GM23248 (cell line): ENCODE measurements at regions not wholly inside any gene's neighbourhood (a gene's known extent, or its start where the extent isn't known, plus 50 kb on each side); places are given as distances from the start of the nearest gene placed in this dataset.

ENCODE experiments used
- DNase-seq: peaks from one replicate; pipeline ENCODE4 v3.0.0-alpha.2; 2015
- H2AFZ ChIP-seq: fragments of 200-600 bp; sonication (generic); 2 replicates; pipeline ENCODE4 v1.6.1; 2016; ENCODE audit warnings: antibody characterized with exemption
- H3F3A ChIP-seq: fragments of 200-600 bp; sonication (generic); 2 replicates; pipeline ENCODE4 v1.6.1; 2016; ENCODE audit warnings: mild to moderate bottlenecking, antibody characterized with exemption, mixed run types; ENCODE audit not compliant: insufficient read depth
- H3K27ac ChIP-seq: fragments of 200-600 bp; sonication (generic); 2 replicates; pipeline ENCODE4 v1.5.1; 2016; ENCODE audit warnings: mild to moderate bottlenecking
- H3K27me3 ChIP-seq: fragments of 200-600 bp; sonication (generic); replicated peaks from 2 replicates; pipeline ENCODE4 v1.6.1; 2016; ENCODE audit warnings: mild to moderate bottlenecking; ENCODE audit not compliant: insufficient read depth
- H3K36me3 ChIP-seq: fragments of 200-600 bp; sonication (generic); 2 replicates; pipeline ENCODE4 v1.6.1; 2016; ENCODE audit warnings: low read depth, mild to moderate bottlenecking
- H3K4me1 ChIP-seq: fragments of 200-600 bp; sonication (generic); 2 replicates; pipeline ENCODE4 v1.6.1; 2016; ENCODE audit warnings: mild to moderate bottlenecking; ENCODE audit not compliant: insufficient read depth
- H3K4me2 ChIP-seq: fragments of 200-600 bp; sonication (generic); one replicate; pipeline ENCODE4 v1.6.1; 2016; ENCODE audit warnings: mild to moderate bottlenecking; ENCODE audit not compliant: unreplicated experiment
- H3K4me3 ChIP-seq: fragments of 200-600 bp; sonication (generic); 2 replicates; pipeline ENCODE4 v1.5.1; 2016; ENCODE audit warnings: mild to moderate bottlenecking
- H3K79me2 ChIP-seq: fragments of 200-600 bp; sonication (generic); 2 replicates; pipeline ENCODE4 v1.6.1; 2016; ENCODE audit warnings: mild to moderate bottlenecking; ENCODE audit not compliant: insufficient read depth
- H3K9ac ChIP-seq: fragments of 200-600 bp; sonication (generic); 2 replicates; pipeline ENCODE4 v1.6.1; 2016; ENCODE audit warnings: mild to moderate bottlenecking
- H3K9me2 ChIP-seq: fragments of 200-600 bp; sonication (generic); 2 replicates; pipeline ENCODE4 v1.6.1; 2016; ENCODE audit warnings: mixed run types, mild to moderate bottlenecking, moderate library complexity; ENCODE audit not compliant: insufficient read depth
- H3K9me3 ChIP-seq: fragments of 200-600 bp; sonication (generic); one replicate; pipeline ENCODE4 v1.6.1; 2017; ENCODE audit warnings: low read depth
- H4K20me1 ChIP-seq: fragments of 200-600 bp; sonication (generic); 2 replicates; pipeline ENCODE4 v1.6.0; 2016; ENCODE audit not compliant: insufficient read depth
- EZH2 ChIP-seq: fragments of 200-600 bp; sonication (generic); IDR thresholded peaks from 2 replicates; pipeline ENCODE4 v1.6.1; 2018; ENCODE audit warnings: antibody characterized with exemption, mild to moderate bottlenecking; ENCODE audit not compliant: insufficient read depth, poor library complexity, severe bottlenecking
- EZH2phosphoT487 ChIP-seq: fragments of 200-600 bp; sonication (generic); IDR thresholded peaks from 2 replicates; pipeline ENCODE4 v1.6.1; 2018; ENCODE audit warnings: antibody characterized with exemption, moderate library complexity, mild to moderate bottlenecking, low read depth; ENCODE audit not compliant: insufficient read depth
- WGBS, 2 experiments: methylation state at CpG; one replicate each; pipeline ENCODE4 v1.1.6; 2015 to 2017; ENCODE audit warnings: low lambda C conversion rate in 2 of 2, low coverage in 1 of 2; ENCODE audit errors: missing lambda C conversion rate in 2 of 2; 5-methylcytosine and 5-hydroxymethylcytosine counted together
- in situ Hi-C: fragments of 300-500 bp; cut with MboI; formaldehyde crosslinking; loops from 2 replicates; pipeline ENCODE4 v1.15.0; 2020

- peak; percentile 54 for DNase-seq
- no peak overlapping the region for H3K4me2 ChIP-seq
- H3K79me2 ChIP-seq: no peaks in the 10 kb centered on the region
- H3K27ac ChIP-seq: no peak overlapping the region
- H2AFZ ChIP-seq: peak overlapping the region; percentile 73
- no peaks in the 10 kb centered on the region for H4K20me1 ChIP-seq
- H3K36me3 ChIP-seq: no peaks in the 10 kb centered on the region
- no peaks in the 10 kb centered on the region for H3K9me2 ChIP-seq
- TF ChIP-seq EZH2phosphoT487 (no peak), EZH2 (no peak)
- no peak overlapping the region for H3K4me3 ChIP-seq
- no peaks in the 10 kb centered on the region for H3K27me3 ChIP-seq
- H3K4me1 ChIP-seq: peaks cover 31% of the 10 kb centered on the region
- no peaks in the 10 kb centered on the region for H3K9me3 ChIP-seq
- H3K9ac ChIP-seq: no peak overlapping the region
- H3F3A ChIP-seq: peaks cover 23% of the 10 kb centered on the region
- WGBS, 2 experiments: 39% methylated on average over 9 of the region's 9 CpGs
- in situ Hi-C loops: no loop called here
Measured at GRCh38 chr5:68428231-68428811, 212.8 kb downstream of the PIK3R1 start.

GRCh38 chr5:68429510-68429909 is 214.0 kb downstream of the PIK3R1 start:
- H3F3A ChIP-seq: peaks cover 21% of the 10 kb centered on the region
- H3K9me2 ChIP-seq: no peaks in the 10 kb centered on the region
- H3K36me3 ChIP-seq: no peaks in the 10 kb centered on the region
- H2AFZ ChIP-seq: no peak overlapping the region
- 95 to 98% methylated on average over 2 of the region's 2 CpGs for WGBS, 2 experiments
- no peak overlapping the region for H3K4me3 ChIP-seq
- no peaks in the 10 kb centered on the region for H4K20me1 ChIP-seq
- H3K9ac ChIP-seq: no peak overlapping the region
- TF ChIP-seq EZH2 (no peak), EZH2phosphoT487 (no peak)
- no peak for DNase-seq
- no peak overlapping the region for H3K4me2 ChIP-seq
- H3K4me1 ChIP-seq: peaks cover 30% of the 10 kb centered on the region
- H3K27me3 ChIP-seq: no peaks in the 10 kb centered on the region
- in situ Hi-C loops: no loop called here
- no peaks in the 10 kb centered on the region for H3K79me2 ChIP-seq
- no peak overlapping the region for H3K27ac ChIP-seq
- no peaks in the 10 kb centered on the region for H3K9me3 ChIP-seq

- in situ Hi-C loops: no loop called here
- WGBS, 2 experiments: 89 to 100% methylated on average over 1 of the region's 1 CpG
Measured at GRCh38 chr5:68430279-68430678, 214.7 kb downstream of the PIK3R1 start.

GRCh38 chr5:68431186-68431585 is 215.6 kb downstream of the PIK3R1 start:
- Histone ChIP-seq H3K27me3 (no peaks in the 10 kb centered on the region), H2AFZ (peak overlapping the region; percentile 60; the same call in 1 of the 2 replicates), H3K4me2 (no peak overlapping the region), H3F3A (peaks cover 16% of the 10 kb centered on the region), H3K27ac (no peak overlapping the region), H3K79me2 (no peaks in the 10 kb centered on the region), H3K36me3 (no peaks in the 10 kb centered on the region), H4K20me1 (no peaks in the 10 kb centered on the region), H3K9me2 (no peaks in the 10 kb centered on the region), H3K9me3 (no peaks in the 10 kb centered on the region), H3K4me1 (peaks cover 26% of the 10 kb centered on the region), H3K4me3 (no peak overlapping the region), H3K9ac (no peak overlapping the region)
- DNase-seq: no peak
- TF ChIP-seq EZH2phosphoT487 (no peak), EZH2 (no peak)
- in situ Hi-C loops: no loop called here
- 96% methylated on average over 1 of the region's 1 CpG for WGBS, 2 experiments

More at GRCh38 chr5:68430279-68430678, 214.7 kb downstream of the PIK3R1 start:
- peaks cover 20% of the 10 kb centered on the region for H3F3A ChIP-seq
- peaks cover 29% of the 10 kb centered on the region for H3K4me1 ChIP-seq
- H2AFZ ChIP-seq: no peak overlapping the region
- no peak overlapping the region for H3K4me3 ChIP-seq
- no peaks in the 10 kb centered on the region for H3K27me3 ChIP-seq
- H4K20me1 ChIP-seq: no peaks in the 10 kb centered on the region
- TF ChIP-seq EZH2: no peak
- TF ChIP-seq EZH2phosphoT487: no peak
- no peaks in the 10 kb centered on the region for H3K9me2 ChIP-seq
- no peaks in the 10 kb centered on the region for H3K79me2 ChIP-seq
- no peak overlapping the region for H3K4me2 ChIP-seq
- no peak for DNase-seq
- H3K9me3 ChIP-seq: no peaks in the 10 kb centered on the region
- no peak overlapping the region for H3K27ac ChIP-seq
- H3K9ac ChIP-seq: no peak overlapping the region
- no peaks in the 10 kb centered on the region for H3K36me3 ChIP-seq
